D721Med (cell line): ENCODE measurements at regions not wholly inside any gene's neighbourhood (a gene's known extent, or its start where the extent isn't known, plus 50 kb on each side); places are given as distances from the start of the nearest gene placed in this dataset.

Experiments
- DNase-seq: peaks from one replicate; pipeline ENCODE4 v3.0.0; 2011; ENCODE audit warnings: low spot score; ENCODE audit not compliant: insufficient read length
- FAIRE-seq: peaks from 2 replicates; lab custom pipeline; 2011; peaks lifted over from hg19 to GRCh38; lab: Jason Lieb, UNC
- TF ChIP-seq, protein P1 (sequence below): IDR thresholded peaks from 2 replicates; pipeline ENCODE4 v1.5.1; 2012; ENCODE audit warnings: mild to moderate bottlenecking, control low read depth; ENCODE audit not compliant: insufficient read depth; ENCODE audit errors: missing control alignments

DNA sequence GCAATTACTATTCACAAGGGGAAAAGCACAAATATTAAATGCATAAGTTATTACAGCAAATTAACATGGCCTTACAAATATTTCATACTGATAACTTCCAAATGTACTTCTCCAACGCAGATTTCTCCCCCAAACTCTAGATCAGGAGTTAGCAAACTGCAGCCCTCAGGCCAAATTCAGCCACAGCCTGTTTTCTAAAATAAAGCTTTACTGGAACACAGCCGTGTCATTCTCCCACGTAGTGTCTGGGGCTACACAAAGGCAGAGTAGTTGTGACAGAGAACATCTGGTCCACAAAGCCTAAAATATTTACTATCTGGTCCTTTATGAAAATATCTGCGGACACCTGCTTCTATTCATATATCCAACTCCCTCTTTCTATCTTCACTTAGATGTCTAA lies 151.8 kb upstream of the AHR start:
- TF ChIP-seq, protein P1, sequence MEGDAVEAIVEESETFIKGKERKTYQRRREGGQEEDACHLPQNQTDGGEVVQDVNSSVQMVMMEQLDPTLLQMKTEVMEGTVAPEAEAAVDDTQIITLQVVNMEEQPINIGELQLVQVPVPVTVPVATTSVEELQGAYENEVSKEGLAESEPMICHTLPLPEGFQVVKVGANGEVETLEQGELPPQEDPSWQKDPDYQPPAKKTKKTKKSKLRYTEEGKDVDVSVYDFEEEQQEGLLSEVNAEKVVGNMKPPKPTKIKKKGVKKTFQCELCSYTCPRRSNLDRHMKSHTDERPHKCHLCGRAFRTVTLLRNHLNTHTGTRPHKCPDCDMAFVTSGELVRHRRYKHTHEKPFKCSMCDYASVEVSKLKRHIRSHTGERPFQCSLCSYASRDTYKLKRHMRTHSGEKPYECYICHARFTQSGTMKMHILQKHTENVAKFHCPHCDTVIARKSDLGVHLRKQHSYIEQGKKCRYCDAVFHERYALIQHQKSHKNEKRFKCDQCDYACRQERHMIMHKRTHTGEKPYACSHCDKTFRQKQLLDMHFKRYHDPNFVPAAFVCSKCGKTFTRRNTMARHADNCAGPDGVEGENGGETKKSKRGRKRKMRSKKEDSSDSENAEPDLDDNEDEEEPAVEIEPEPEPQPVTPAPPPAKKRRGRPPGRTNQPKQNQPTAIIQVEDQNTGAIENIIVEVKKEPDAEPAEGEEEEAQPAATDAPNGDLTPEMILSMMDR = no peak
- no peak for FAIRE-seq
- no peak for DNase-seq

GRCh38 chr7:17147409-17147808 lies 151.0 kb upstream of the AHR start:
- TF ChIP-seq, protein P1 = no peak
- FAIRE-seq = no peak
- no peak for DNase-seq

DNA sequence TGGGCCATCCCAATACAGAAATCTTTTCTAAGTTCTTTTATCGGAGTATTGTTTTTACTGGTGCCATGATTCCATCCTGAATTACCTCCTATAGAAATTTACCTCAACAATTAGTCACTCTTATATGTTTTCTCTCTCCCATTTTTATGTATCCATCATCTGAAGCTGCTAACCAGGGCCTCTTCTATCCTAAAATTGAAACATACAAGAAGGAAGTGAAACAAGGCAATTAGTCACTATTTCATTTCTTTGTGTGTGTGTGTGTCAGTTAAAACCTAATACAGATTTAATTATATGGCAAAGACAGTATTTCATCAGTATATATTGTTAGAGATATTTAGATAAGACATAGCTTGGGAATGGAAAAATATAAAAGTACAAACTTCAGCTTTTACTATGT lies 148.4 kb upstream of the AHR start:
- DNase-seq = no peak
- TF ChIP-seq, protein P1 = no peak
- no peak for FAIRE-seq

DNA sequence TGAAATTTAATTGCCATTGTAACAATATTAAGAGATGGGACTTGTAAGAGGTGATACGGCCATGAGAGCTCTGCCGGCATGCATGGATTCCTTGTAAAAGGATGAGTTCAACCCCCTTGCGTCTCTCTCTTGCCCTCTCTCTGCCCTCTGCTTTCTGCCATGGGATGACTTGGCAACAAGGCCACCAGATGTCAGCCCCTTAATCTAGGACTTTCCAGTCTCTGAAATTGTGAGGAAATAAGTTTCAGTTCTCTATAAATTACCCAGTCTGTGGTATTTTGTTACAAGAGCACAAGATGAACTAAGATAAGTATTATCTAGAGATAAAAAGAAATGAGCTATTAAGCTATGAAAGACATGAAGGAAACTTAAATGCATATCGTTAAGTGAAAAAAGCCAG lies 145.7 kb upstream of the AHR start:
- TF ChIP-seq, protein P1 = no peak
- FAIRE-seq (no peak), DNase-seq (no peak)

- DNase-seq (no peak), FAIRE-seq (no peak)
- TF ChIP-seq, protein P1 = no peak
Measured at GRCh38 chr7:17153536-17153935, 144.9 kb upstream of the AHR start.

- no peak for FAIRE-seq
- DNase-seq = no peak
- TF ChIP-seq, protein P1 = no peak
Measured at GRCh38 chr7:17155529-17155928, 142.9 kb upstream of the AHR start.

DNA sequence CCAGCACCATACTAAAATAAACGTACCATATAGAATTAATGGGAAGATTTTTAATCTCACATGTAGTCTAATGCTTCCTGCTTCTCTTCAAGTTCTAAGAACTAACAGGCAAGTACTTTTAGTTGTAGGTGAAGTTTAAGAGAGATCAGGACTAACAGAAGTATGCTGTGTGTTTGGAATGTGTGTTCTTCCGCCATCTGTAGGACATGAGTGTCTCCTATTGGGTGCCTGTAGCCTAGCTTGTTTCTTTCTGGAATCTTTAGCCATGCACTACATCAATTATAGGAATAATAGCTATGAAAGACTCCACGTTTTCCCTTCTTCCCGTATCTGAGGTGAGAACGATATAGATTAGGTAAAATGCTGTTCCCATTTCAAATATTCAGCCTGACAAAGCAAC lies 140.2 kb upstream of the AHR start:
- TF ChIP-seq, protein P1 = no peak
- DNase-seq (no peak), FAIRE-seq (no peak)
